Fibroblast of pulmonary artery (primary cell): ENCODE measurements at regions not wholly inside any gene's neighbourhood (a gene's known extent, or its start where the extent isn't known, plus 50 kb on each side); places are given as distances from the start of the nearest gene placed in this dataset.

Source experiments
- DNase-seq: peaks from one replicate; pipeline ENCODE4 v3.0.0-alpha.2; 2010; ENCODE audit warnings: low read depth
- H3K4me3 ChIP-seq: replicated peaks from 2 replicates; pipeline ENCODE4 v1.5.1; 2011; ENCODE audit warnings: low read depth, mild to moderate bottlenecking, control low read depth, low read length, moderate library complexity
- CTCF ChIP-seq: IDR thresholded peaks from 2 replicates; pipeline ENCODE4 v1.5.1; 2011; ENCODE audit warnings: mild to moderate bottlenecking, control low read depth, low read length, inconsistent platforms; ENCODE audit errors: missing control alignments

GRCh38 chr1:244236101-244236500 lies 185.0 kb downstream of the ZBTB18 start:
- peak; percentile 50 for DNase-seq
- no peak for TF ChIP-seq CTCF
- no peak overlapping the region for H3K4me3 ChIP-seq

GRCh38 chr1:244236721-244237120 lies 185.6 kb downstream of the ZBTB18 start:
- no peak overlapping the region for H3K4me3 ChIP-seq

GRCh38 chr1:244237445-244237844 lies 186.4 kb downstream of the ZBTB18 start:
- DNase-seq = no peak
- no peak for TF ChIP-seq CTCF
- H3K4me3 ChIP-seq = no peak overlapping the region

More at GRCh38 chr1:244236721-244237120, 185.6 kb downstream of the ZBTB18 start:
- DNase-seq = no peak
- no peak for TF ChIP-seq CTCF

- no peak for TF ChIP-seq CTCF
- no peak overlapping the region for H3K4me3 ChIP-seq
- no peak for DNase-seq
Observed at GRCh38 chr1:244239261-244239770, 188.2 kb downstream of the ZBTB18 start.

GRCh38 chr1:244241438-244241837 lies 190.4 kb downstream of the ZBTB18 start:
- no peak overlapping the region for H3K4me3 ChIP-seq
- DNase-seq = no peak
- TF ChIP-seq CTCF = no peak

- no peak for TF ChIP-seq CTCF
- H3K4me3 ChIP-seq = no peak overlapping the region
- peak; percentile 18 for DNase-seq
Observed at GRCh38 chr1:244242446-244242845, 191.4 kb downstream of the ZBTB18 start.

- no peak for DNase-seq
- no peak overlapping the region for H3K4me3 ChIP-seq
- TF ChIP-seq CTCF = no peak
Observed at GRCh38 chr1:244246334-244246733, 195.3 kb downstream of the ZBTB18 start.
